PC-3 (cell line): ENCODE measurements at regions not wholly inside any gene's neighbourhood (a gene's known extent, or its start where the extent isn't known, plus 50 kb on each side); places are given as distances from the start of the nearest gene placed in this dataset.
"Not testable (repeated sequence)": the region's sequence is repeated elsewhere in the genome, so short reads cannot be mapped to it uniquely, and the experiment has no call there.

Experiments used
- CTCF ChIP-seq: fragments of 300-600 bp; sonication (generic); conservative IDR thresholded peaks from 2 replicates; pipeline ENCODE4 v1.5.1; 2017; ENCODE audit warnings: antibody characterized with exemption, low read depth, mild to moderate bottlenecking, low read length
- EZH2 ChIP-seq: fragments of 300-600 bp; sonication (generic); IDR thresholded peaks from one replicate; pipeline ENCODE4 v1.6.1; 2017; ENCODE audit warnings: antibody characterized with exemption, mild to moderate bottlenecking, low read length; ENCODE audit not compliant: unreplicated experiment

GRCh38 chr7:32668387-32669097 is 173.3 kb downstream of the AVL9 start:
- TF ChIP-seq CTCF, EZH2: not testable (repeated sequence)
